Cardiac muscle cell (in vitro differentiated cells and primary cell): ENCODE measurements at regions not wholly inside any gene's neighbourhood (a gene's known extent, or its start where the extent isn't known, plus 50 kb on each side); places are given as distances from the start of the nearest gene placed in this dataset.

Source experiments
- DNase-seq, 2 donors: peaks; one replicate each; pipeline versions ENCODE4 v3.0.0 to v3.0.0-alpha.2; 2010 to 2017; ENCODE audit warnings: low read depth in 1 of 2, low spot score in 1 of 2
- H3K27ac ChIP-seq: fragments of 200-600 bp; sonication (generic); 2 replicates; pipeline ENCODE4 v1.5.1; 2016
- H3K27me3 ChIP-seq: fragments of 200-600 bp; sonication (generic); 2 replicates; pipeline ENCODE4 v1.6.0; 2016; ENCODE audit warnings: control low read depth
- H3K36me3 ChIP-seq: fragments of 200-600 bp; sonication (generic); 2 replicates; pipeline ENCODE4 v1.5.1; 2016; ENCODE audit warnings: control low read depth
- H3K4me1 ChIP-seq: fragments of 200-600 bp; sonication (generic); 2 replicates; pipeline ENCODE4 v1.8.1; 2017; ENCODE audit warnings: low read depth, mild to moderate bottlenecking, mixed run types
- H3K4me3 ChIP-seq: fragments of 200-600 bp; sonication (generic); 2 replicates; pipeline ENCODE4 v1.5.1; 2016; ENCODE audit warnings: mild to moderate bottlenecking
- H3K9me3 ChIP-seq: fragments of 200-600 bp; sonication (generic); 2 replicates; pipeline ENCODE4 v1.5.1; 2017; ENCODE audit warnings: low read depth, mild to moderate bottlenecking, control low read depth
- TF ChIP-seq, protein P1 (sequence below): IDR thresholded peaks from 2 replicates; pipeline ENCODE4 v1.5.1; 2012; ENCODE audit warnings: low read depth, mild to moderate bottlenecking, low read length

DNA sequence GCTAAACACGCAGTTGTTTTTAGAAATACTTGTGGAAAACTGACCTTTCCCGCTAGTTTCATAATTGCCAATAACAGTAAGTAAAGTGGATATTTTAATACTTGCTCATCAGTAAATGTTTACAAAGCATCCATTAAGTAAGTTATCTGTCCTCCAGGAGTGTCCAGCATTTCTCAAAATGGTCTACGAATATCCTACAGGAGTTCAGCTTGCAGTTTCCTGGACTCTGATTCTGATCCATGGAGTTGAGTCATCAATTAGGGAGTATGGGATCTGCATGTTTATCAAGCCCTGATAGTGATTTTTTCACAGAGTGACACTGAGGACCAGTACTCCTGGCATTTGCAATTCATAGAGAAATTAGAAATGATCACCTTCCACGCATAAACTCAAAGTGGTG, 325.2 kb upstream of the AADAT start:
- TF ChIP-seq, protein P1, sequence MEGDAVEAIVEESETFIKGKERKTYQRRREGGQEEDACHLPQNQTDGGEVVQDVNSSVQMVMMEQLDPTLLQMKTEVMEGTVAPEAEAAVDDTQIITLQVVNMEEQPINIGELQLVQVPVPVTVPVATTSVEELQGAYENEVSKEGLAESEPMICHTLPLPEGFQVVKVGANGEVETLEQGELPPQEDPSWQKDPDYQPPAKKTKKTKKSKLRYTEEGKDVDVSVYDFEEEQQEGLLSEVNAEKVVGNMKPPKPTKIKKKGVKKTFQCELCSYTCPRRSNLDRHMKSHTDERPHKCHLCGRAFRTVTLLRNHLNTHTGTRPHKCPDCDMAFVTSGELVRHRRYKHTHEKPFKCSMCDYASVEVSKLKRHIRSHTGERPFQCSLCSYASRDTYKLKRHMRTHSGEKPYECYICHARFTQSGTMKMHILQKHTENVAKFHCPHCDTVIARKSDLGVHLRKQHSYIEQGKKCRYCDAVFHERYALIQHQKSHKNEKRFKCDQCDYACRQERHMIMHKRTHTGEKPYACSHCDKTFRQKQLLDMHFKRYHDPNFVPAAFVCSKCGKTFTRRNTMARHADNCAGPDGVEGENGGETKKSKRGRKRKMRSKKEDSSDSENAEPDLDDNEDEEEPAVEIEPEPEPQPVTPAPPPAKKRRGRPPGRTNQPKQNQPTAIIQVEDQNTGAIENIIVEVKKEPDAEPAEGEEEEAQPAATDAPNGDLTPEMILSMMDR: no peak
- Histone ChIP-seq H3K4me1 (no peaks in the 10 kb centered on the region), H3K27me3 (no peaks in the 10 kb centered on the region), H3K9me3 (no peaks in the 10 kb centered on the region), H3K4me3 (no peak overlapping the region), H3K27ac (no peak overlapping the region), H3K36me3 (no peaks in the 10 kb centered on the region)
- DNase-seq: no peak

- no peaks in the 10 kb centered on the region for H3K4me1 ChIP-seq
- TF ChIP-seq, protein P1: no peak
- DNase-seq: no peak
- H3K36me3 ChIP-seq: no peaks in the 10 kb centered on the region
- no peak overlapping the region for H3K27ac ChIP-seq
- no peaks in the 10 kb centered on the region for H3K9me3 ChIP-seq
- no peak overlapping the region for H3K4me3 ChIP-seq
- no peaks in the 10 kb centered on the region for H3K27me3 ChIP-seq
Measured at GRCh38 chr4:170414360-170414759, 324.6 kb upstream of the AADAT start.

DNA sequence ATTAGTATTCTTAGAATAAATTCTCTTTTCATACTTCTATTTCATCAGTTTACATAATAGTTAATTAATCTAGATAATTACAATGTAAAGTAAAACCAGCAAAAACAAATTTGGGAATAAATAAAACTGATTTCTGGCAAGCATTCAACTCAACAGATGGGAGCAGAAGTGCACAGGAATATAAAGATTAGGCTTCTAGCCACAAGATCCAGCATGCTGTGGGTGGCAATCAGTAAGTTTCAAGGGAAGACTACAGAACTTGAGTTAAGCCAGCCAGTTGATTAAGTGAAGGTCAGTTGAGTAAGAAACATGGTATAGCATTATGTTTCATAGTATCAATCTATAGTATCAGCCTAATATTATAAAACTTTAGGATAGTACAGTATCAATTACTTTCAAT, 324.2 kb upstream of the AADAT start:
- H3K36me3 ChIP-seq: no peaks in the 10 kb centered on the region
- DNase-seq: no peak
- TF ChIP-seq, protein P1: no peak
- H3K9me3 ChIP-seq: no peaks in the 10 kb centered on the region
- no peaks in the 10 kb centered on the region for H3K4me1 ChIP-seq
- H3K27me3 ChIP-seq: no peaks in the 10 kb centered on the region
- H3K27ac ChIP-seq: no peak overlapping the region
- H3K4me3 ChIP-seq: no peak overlapping the region

DNA sequence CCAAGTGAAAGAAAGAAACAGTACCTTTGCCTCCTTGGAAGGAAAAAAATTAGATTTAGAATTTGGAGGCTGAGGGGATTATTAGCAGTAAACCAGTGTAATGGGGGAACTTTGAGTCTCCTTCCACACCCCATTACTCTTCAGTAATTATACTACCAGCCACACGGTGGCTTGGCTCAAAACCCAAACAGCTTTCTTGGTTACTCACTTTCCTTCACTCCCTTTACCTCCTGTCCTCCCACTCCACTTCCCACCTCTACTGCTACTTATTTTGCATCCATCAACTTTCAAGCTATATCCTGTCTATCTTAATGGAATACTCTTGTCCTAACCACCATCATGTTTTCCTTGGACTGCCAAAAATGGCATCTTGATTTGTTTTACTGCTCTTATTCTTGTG, 310.6 kb upstream of the AADAT start:
- H3K27me3 ChIP-seq: no peaks in the 10 kb centered on the region
- TF ChIP-seq, protein P1: no peak
- H3K4me3 ChIP-seq: no peak overlapping the region
- no peaks in the 10 kb centered on the region for H3K9me3 ChIP-seq
- no peak for DNase-seq
- H3K36me3 ChIP-seq: no peaks in the 10 kb centered on the region
- H3K4me1 ChIP-seq: no peaks in the 10 kb centered on the region
- H3K27ac ChIP-seq: no peak overlapping the region

GRCh38 chr4:170399581-170400293, 310.0 kb upstream of the AADAT start:
- Histone ChIP-seq H3K36me3 (no peaks in the 10 kb centered on the region), H3K4me3 (no peak overlapping the region), H3K4me1 (no peaks in the 10 kb centered on the region), H3K27me3 (no peaks in the 10 kb centered on the region), H3K27ac (no peak overlapping the region), H3K9me3 (no peaks in the 10 kb centered on the region)
- DNase-seq: no peak
- TF ChIP-seq, protein P1: no peak
